Prostate gland (tissue), 2 donors: ENCODE measurements at regions not wholly inside any gene's neighbourhood (a gene's known extent, or its start where the extent isn't known, plus 50 kb on each side); places are given as distances from the start of the nearest gene placed in this dataset.

Experiments used
- DNase-seq: peaks from one replicate; pipeline ENCODE4 v3.0.0-alpha.2; 2019; ENCODE audit warnings: low spot score
- H3K27ac ChIP-seq, 2 donors: fragments of 200-600 bp; sonication (generic); 2 replicates each; pipeline ENCODE4 v1.5.1; 2017 to 2019
- H3K27me3 ChIP-seq: fragments of 200-600 bp; sonication (generic); replicated peaks from 2 replicates; pipeline ENCODE4 v1.5.1; 2019; ENCODE audit not compliant: insufficient read depth
- H3K36me3 ChIP-seq, 2 donors: fragments of 200-600 bp; sonication (generic); 1 replicate in 1 of 2; 2 replicates in 1 of 2; pipeline versions ENCODE4 v1.5.1 to v1.8.1; 2017 to 2019
- H3K4me1 ChIP-seq: fragments of 200-600 bp; sonication (generic); replicated peaks from 2 replicates; pipeline ENCODE4 v1.5.1; 2019
- H3K4me3 ChIP-seq, 2 donors: fragments of 200-600 bp; sonication (generic); 2 replicates each; pipeline ENCODE4 v1.5.1; 2017 to 2019
- H3K9me3 ChIP-seq: fragments of 200-600 bp; sonication (generic); 2 replicates; pipeline ENCODE4 v1.5.1; 2017
- POLR2A ChIP-seq: fragments of 450-650 bp; IDR thresholded peaks from one replicate; pipeline ENCODE4 v1.6.1; 2016; ENCODE audit warnings: antibody characterized with exemption, mild to moderate bottlenecking
- POLR2AphosphoS5 ChIP-seq: sonication (generic); formaldehyde crosslinking; IDR thresholded peaks from one replicate; pipeline ENCODE4 v1.6.1; 2017; ENCODE audit warnings: antibody characterized with exemption
- WGBS: methylation state at CpG from one replicate; pipeline ENCODE4 v1.1.5; 2018; 5-methylcytosine and 5-hydroxymethylcytosine counted together
- intact Hi-C: fragments of 100-400 bp; cut with DNase I; formaldehyde crosslinking; loops from one replicate; pipeline ENCODE4 v1.14.2; 2022
- TF ChIP-seq, protein P1 (sequence below), 4 experiments: fragments of 200-600 bp in 2 of 4; fragments of 450-650 bp in 2 of 4; sonication (generic) in 2 of 4; IDR thresholded peaks; 1 replicate in 3 of 4; 2 replicates in 1 of 4; pipeline ENCODE4 v1.5.1; 2016 to 2019; ENCODE audit warnings: antibody characterized with exemption in 4 of 4, mild to moderate bottlenecking in 2 of 4, moderate library complexity in 2 of 4

DNA sequence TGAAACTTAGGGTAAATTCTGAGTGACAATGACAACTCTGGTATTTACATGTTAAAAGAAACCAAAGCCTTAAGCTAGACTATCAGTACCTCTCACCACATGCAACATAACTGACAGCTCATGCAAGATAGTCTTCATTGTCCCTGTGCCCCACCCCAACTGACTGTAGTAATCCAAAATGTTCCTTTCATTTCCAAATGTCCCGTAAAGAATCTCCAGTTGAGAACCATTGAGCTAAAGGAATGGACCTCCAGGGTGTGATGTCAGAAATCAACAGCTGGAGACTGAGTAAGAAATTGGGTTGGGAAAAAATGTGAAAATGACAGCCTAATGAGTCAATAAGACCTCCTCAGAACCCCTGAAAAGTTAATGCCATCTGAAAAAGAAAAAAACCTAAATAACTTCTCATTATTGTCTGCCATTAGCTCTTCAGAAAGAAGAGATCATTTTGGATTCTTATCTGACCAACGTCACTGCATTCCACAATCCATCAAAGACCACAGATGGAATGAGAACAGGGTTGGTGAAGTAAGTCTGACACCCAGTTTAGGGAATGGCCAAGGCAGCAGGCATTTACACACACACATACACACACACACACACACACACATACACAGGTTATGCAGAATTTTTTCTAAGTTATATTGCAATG lies 51.7 kb upstream of the ACVR2A start:
- Histone ChIP-seq H3K4me1 (no peaks in the 10 kb centered on the region), H3K27ac (no peak overlapping the region), H3K36me3 (no peaks in the 10 kb centered on the region), H3K27me3 (no peaks in the 10 kb centered on the region), H3K4me3 (no peak overlapping the region), H3K9me3 (no peaks in the 10 kb centered on the region)
- intact Hi-C loops = no loop called here
- DNase-seq = no peak
- TF ChIP-seq POLR2AphosphoS5 (no peak), POLR2A (no peak)
- TF ChIP-seq, protein P1, sequence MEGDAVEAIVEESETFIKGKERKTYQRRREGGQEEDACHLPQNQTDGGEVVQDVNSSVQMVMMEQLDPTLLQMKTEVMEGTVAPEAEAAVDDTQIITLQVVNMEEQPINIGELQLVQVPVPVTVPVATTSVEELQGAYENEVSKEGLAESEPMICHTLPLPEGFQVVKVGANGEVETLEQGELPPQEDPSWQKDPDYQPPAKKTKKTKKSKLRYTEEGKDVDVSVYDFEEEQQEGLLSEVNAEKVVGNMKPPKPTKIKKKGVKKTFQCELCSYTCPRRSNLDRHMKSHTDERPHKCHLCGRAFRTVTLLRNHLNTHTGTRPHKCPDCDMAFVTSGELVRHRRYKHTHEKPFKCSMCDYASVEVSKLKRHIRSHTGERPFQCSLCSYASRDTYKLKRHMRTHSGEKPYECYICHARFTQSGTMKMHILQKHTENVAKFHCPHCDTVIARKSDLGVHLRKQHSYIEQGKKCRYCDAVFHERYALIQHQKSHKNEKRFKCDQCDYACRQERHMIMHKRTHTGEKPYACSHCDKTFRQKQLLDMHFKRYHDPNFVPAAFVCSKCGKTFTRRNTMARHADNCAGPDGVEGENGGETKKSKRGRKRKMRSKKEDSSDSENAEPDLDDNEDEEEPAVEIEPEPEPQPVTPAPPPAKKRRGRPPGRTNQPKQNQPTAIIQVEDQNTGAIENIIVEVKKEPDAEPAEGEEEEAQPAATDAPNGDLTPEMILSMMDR (IDR thresholded peaks at IDR 0.05) = no peak
- 74% methylated on average over 2 of the region's 2 CpGs for WGBS

DNA sequence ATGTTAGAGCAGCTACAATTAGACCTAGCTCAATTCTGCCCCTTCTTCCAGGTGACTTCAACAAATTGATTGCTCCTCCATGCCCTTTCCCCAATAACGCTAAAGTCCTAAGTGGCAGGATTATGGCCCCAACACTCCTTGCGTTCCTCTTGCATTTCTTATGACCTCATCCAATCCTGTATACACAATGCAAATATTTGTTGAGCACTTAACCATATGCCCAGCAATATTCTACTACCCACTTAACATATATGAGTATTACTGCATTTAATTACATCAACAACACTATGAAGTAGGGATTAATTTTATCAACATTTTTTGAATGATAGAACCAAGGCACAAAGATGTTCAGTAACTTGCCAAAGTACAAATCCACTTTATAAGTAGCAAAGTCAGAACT lies 54.2 kb upstream of the ACVR2A start:
- H3K27me3 ChIP-seq = no peaks in the 10 kb centered on the region
- WGBS = 97% methylated on average over 2 of the region's 2 CpGs
- H3K4me1 ChIP-seq = no peaks in the 10 kb centered on the region
- H3K36me3 ChIP-seq = no peaks in the 10 kb centered on the region
- DNase-seq = no peak
- H3K27ac ChIP-seq = no peak overlapping the region
- no peak for TF ChIP-seq POLR2AphosphoS5
- TF ChIP-seq, protein P1 (IDR thresholded peaks at IDR 0.05) = no peak
- TF ChIP-seq POLR2A = no peak
- no peaks in the 10 kb centered on the region for H3K9me3 ChIP-seq
- intact Hi-C loops = no loop called here
- H3K4me3 ChIP-seq = no peak overlapping the region

GRCh38 chr2:147789720-147790119 lies 55.1 kb upstream of the ACVR2A start:
- H3K27ac ChIP-seq = no peak overlapping the region
- no peaks in the 10 kb centered on the region for H3K9me3 ChIP-seq
- H3K27me3 ChIP-seq = no peaks in the 10 kb centered on the region
- intact Hi-C loops = no loop called here
- no peaks in the 10 kb centered on the region for H3K4me1 ChIP-seq
- H3K4me3 ChIP-seq = no peak overlapping the region
- DNase-seq = no peak
- H3K36me3 ChIP-seq = no peaks in the 10 kb centered on the region
- TF ChIP-seq, protein P1 (IDR thresholded peaks at IDR 0.05) = no peak
- TF ChIP-seq POLR2A (no peak), POLR2AphosphoS5 (no peak)
- WGBS = 72% methylated on average over 3 of the region's 3 CpGs

DNA sequence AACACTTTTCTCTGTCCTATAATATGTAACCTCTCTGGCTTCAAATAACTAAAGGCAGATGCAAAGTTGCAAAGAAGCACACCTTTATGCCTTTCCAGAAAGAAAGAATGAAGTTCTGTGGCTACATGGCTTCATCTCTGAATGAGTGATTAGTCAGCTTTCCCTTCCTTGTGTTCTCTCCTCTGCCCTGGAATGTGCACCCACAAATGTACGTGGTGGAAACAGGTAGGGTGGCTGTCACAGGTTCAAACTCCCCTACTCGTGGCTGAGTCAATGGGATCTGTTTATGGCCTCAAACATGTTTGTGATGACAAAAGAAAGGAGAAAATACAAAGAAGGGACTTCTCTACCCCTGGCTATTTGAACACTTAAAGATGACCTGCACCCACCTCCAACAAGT lies 55.5 kb upstream of the ACVR2A start:
- intact Hi-C loops = no loop called here
- no peak for TF ChIP-seq POLR2AphosphoS5
- TF ChIP-seq POLR2A = no peak
- TF ChIP-seq, protein P1 (IDR thresholded peaks at IDR 0.05) = no peak
- Histone ChIP-seq H3K4me1 (no peaks in the 10 kb centered on the region), H3K4me3 (no peak overlapping the region), H3K9me3 (no peaks in the 10 kb centered on the region), H3K27ac (no peak overlapping the region), H3K36me3 (no peaks in the 10 kb centered on the region), H3K27me3 (no peaks in the 10 kb centered on the region)
- WGBS = 59% methylated on average over 2 of the region's 2 CpGs
- no peak for DNase-seq

- H3K4me1 ChIP-seq = no peaks in the 10 kb centered on the region
- no peak overlapping the region for H3K27ac ChIP-seq
- no peaks in the 10 kb centered on the region for H3K9me3 ChIP-seq
- no peak for DNase-seq
- no peaks in the 10 kb centered on the region for H3K27me3 ChIP-seq
- intact Hi-C loops = no loop called here
- TF ChIP-seq, protein P1 (IDR thresholded peaks at IDR 0.05) = no peak
- TF ChIP-seq POLR2AphosphoS5 (no peak), POLR2A (no peak)
- no peak overlapping the region for H3K4me3 ChIP-seq
- 82% methylated on average over 4 of the region's 4 CpGs for WGBS
- H3K36me3 ChIP-seq = no peaks in the 10 kb centered on the region
Observed at GRCh38 chr2:147782141-147782930, 62.5 kb upstream of the ACVR2A start.
